Naive B cell (primary cell): ENCODE measurements at regions not wholly inside any gene's neighbourhood (a gene's known extent, or its start where the extent isn't known, plus 50 kb on each side); places are given as distances from the start of the nearest gene placed in this dataset.

ENCODE experiments used
- ATAC-seq, 2 donors: fragments of 150-1000 bp; cut with Tn5 transposase; 2 replicates each; pipeline ENCODE4 v1.10.0; 2021; ENCODE audit warnings: low read depth in 2 of 2, mild to moderate bottlenecking in 2 of 2, moderate library complexity in 2 of 2
- DNase-seq: peaks from one replicate; pipeline ENCODE4 v3.0.0; 2022
- H3K27ac Mint-ChIP-seq, 6 donors: one replicate each; pipeline ENCODE4 v1.8.0; 2020 to 2022; ENCODE audit warnings: mild to moderate bottlenecking in 6 of 6, mixed read lengths in 6 of 6, moderate library complexity in 5 of 6, inconsistent platforms in 2 of 6
- H3K27me3 Mint-ChIP-seq, 3 donors: one replicate each; pipeline ENCODE4 v1.8.0; 2021 to 2022; ENCODE audit warnings: mixed read lengths in 3 of 3, mild to moderate bottlenecking in 1 of 3
- H3K36me3 Mint-ChIP-seq, 2 donors: one replicate each; pipeline ENCODE4 v1.8.0; 2020 to 2022; ENCODE audit warnings: mixed read lengths in 2 of 2, inconsistent platforms in 1 of 2, mild to moderate bottlenecking in 1 of 2
- H3K4me1 Mint-ChIP-seq, 3 donors: one replicate each; pipeline ENCODE4 v1.8.0; 2020 to 2022; ENCODE audit warnings: mixed read lengths in 3 of 3, inconsistent platforms in 1 of 3, mild to moderate bottlenecking in 1 of 3, moderate library complexity in 1 of 3
- H3K4me3 Mint-ChIP-seq, 8 donors: one replicate each; pipeline ENCODE4 v1.8.0; 2020 to 2022; ENCODE audit warnings: mild to moderate bottlenecking in 8 of 8, mixed read lengths in 8 of 8, moderate library complexity in 8 of 8, inconsistent platforms in 2 of 8
- H3K9me3 Mint-ChIP-seq, 7 donors: one replicate each; pipeline ENCODE4 v1.8.0; 2020 to 2022; ENCODE audit warnings: mixed read lengths in 7 of 7, mild to moderate bottlenecking in 5 of 7, inconsistent platforms in 2 of 7, moderate library complexity in 1 of 7

DNA sequence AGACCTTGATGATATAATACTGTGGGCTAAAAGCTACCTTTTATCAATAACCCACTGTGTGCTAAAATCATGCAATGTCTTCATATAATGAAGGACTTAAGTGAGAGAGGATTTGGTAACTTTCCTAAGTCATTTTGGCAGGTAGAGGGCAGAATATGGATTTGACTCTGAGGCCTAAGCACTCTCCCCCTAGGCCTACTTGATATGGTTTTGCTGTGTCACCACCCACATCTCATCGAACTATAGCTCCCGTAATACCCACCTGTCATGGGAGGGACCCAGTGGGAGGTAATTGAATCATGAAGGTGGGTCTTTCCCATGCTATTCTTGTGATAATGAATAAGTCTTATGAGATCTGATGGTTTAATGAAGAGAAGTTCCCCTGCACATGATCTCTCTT lies 229.7 kb downstream of the GBA3 start:
- H3K9me3 Mint-ChIP-seq, result peaks cover 0 to 15% (median 7%) of the 10 kb centered on the region in 7 donors
- no peaks in the 10 kb centered on the region for H3K4me1 Mint-ChIP-seq
- H3K4me3 Mint-ChIP-seq, result no peak overlapping the region

DNA sequence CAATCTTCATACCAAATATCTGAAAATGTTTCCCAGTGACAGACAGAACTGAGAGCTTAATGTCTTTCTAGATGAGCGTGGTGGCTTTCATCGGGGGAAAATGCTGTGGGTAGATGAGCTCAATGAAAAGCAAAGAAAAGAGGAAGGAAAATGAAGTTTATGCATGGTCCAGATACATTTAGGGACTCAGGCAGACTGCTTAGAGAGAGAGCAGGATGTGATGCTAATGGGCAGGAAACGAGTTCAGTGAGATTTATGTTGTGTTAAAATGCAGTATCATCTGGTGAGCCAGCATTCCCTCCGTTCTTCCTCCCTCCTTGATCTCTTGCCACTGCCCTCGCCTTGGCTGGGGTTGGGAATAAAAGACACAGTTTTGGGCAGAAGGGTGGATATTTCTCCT lies 229.2 kb downstream of the GBA3 start:
- Mint-ChIP-seq H3K27me3 (no peaks in the 10 kb centered on the region), H3K27ac (no peak overlapping the region), H3K4me3 (no peak overlapping the region), H3K4me1 (no peaks in the 10 kb centered on the region), H3K36me3 (no peaks in the 10 kb centered on the region), H3K9me3 (peaks cover 0 to 15% (median 7%) of the 10 kb centered on the region in 7 donors)
- DNase-seq, result no peak
- no peak for ATAC-seq

More for the DNA sequence above, 229.7 kb downstream of the GBA3 start:
- Mint-ChIP-seq H3K36me3 (no peaks in the 10 kb centered on the region), H3K27ac (no peak overlapping the region), H3K27me3 (no peaks in the 10 kb centered on the region)
- DNase-seq, result no peak
- no peak for ATAC-seq

DNA sequence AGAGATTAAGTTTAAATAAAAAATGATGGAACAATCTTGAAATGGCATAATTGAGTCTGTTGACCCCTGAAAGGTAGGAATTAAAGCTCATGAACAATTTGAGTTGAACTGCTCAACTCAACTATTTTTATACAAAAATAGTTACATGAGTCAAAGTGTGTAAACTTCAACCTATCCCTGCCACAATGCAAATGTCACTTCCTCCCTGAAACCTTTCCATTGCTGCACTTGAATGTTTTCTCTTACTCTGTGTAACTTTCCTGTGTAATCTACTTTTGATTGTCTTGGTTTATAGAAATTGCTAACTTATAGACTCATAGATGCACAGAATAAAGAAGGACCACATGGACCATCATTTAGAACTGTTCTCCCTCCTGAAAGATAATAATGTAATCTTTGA lies 218.5 kb downstream of the GBA3 start:
- Mint-ChIP-seq H3K27ac (no peak overlapping the region), H3K36me3 (no peaks in the 10 kb centered on the region), H3K9me3 (peaks cover 0 to 10% (median 3%) of the 10 kb centered on the region in 7 donors), H3K4me1 (no peaks in the 10 kb centered on the region), H3K4me3 (no peak overlapping the region), H3K27me3 (no peaks in the 10 kb centered on the region)
- ATAC-seq, result no peak
- DNase-seq, result no peak

DNA sequence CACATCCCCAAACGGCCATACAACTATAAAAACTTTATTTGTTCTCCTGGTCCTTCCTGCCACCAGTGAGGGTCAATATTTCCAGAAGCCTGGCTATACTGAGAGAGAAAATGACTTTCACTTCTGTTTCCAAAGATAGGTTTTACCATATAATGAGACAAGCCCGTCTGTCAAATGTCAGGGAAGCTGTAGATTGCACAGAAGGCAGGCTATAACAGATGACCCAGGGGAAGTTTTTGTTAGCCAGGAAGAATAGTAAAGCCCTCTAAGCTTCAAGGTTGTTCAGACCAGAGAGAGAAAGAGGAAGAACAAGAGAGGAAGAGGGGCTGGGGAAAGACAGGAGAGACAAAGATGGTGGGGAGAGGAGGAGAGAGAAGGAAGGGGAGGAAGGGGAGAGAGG lies 217.5 kb downstream of the GBA3 start:
- H3K36me3 Mint-ChIP-seq, result no peaks in the 10 kb centered on the region

DNA sequence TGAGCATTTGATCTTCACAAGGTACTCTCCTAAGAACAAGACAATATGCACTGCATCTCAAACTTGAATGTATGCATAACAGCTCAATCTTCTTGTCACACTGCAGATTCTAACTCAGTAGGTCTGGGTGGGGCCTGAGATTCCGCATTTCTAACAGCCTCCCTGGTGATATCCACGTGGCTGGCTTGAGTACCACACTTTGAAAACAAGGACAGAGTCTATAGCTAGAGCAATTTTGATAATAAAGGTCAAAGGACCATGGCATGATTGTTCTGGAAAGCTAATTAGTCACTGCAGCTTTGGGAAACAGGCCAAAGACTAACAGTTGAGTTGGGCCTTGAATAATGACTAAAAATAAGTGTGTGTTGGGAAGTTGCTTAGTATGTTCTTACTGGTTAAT lies 213.3 kb downstream of the GBA3 start:
- H3K9me3 Mint-ChIP-seq, result peaks cover 0 to 14% (median 4%) of the 10 kb centered on the region in 7 donors
- H3K4me3 Mint-ChIP-seq, result no peak overlapping the region
- H3K4me1 Mint-ChIP-seq, result no peaks in the 10 kb centered on the region
- H3K27ac Mint-ChIP-seq, result no peak overlapping the region
- no peak for DNase-seq
- no peak for ATAC-seq
- H3K27me3 Mint-ChIP-seq, result no peaks in the 10 kb centered on the region
- H3K36me3 Mint-ChIP-seq, result no peaks in the 10 kb centered on the region

More for the DNA sequence above, 217.5 kb downstream of the GBA3 start:
- Mint-ChIP-seq H3K4me1 (no peaks in the 10 kb centered on the region), H3K4me3 (no peak overlapping the region), H3K27me3 (no peaks in the 10 kb centered on the region), H3K27ac (no peak overlapping the region), H3K9me3 (peaks cover 0 to 14% (median 4%) of the 10 kb centered on the region in 7 donors)
- DNase-seq, result no peak
- no peak for ATAC-seq

DNA sequence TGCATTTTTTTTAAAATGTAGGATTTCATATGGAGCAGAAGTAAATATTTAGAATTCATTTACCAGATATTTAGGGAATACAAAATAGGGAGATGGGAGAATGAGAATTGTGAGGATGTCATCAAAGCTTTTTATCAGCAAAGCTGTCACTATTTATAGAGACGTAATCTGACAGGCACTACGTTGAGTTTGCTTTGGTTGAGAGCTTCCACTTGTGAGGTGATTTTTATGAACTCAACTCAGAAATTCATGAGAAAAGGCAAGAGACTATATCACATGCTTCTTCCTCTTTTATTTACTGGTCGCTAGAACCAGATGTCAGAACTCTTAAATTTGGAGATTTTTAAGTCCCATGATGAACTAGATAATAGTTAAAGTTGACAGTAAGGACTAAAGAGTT lies 211.2 kb downstream of the GBA3 start:
- no peak for DNase-seq
- Mint-ChIP-seq H3K9me3 (peaks cover 0 to 6% (median 0%) of the 10 kb centered on the region in 7 donors), H3K27me3 (no peaks in the 10 kb centered on the region), H3K36me3 (no peaks in the 10 kb centered on the region), H3K4me1 (no peaks in the 10 kb centered on the region), H3K27ac (no peak overlapping the region), H3K4me3 (no peak overlapping the region)
- no peak for ATAC-seq

DNA sequence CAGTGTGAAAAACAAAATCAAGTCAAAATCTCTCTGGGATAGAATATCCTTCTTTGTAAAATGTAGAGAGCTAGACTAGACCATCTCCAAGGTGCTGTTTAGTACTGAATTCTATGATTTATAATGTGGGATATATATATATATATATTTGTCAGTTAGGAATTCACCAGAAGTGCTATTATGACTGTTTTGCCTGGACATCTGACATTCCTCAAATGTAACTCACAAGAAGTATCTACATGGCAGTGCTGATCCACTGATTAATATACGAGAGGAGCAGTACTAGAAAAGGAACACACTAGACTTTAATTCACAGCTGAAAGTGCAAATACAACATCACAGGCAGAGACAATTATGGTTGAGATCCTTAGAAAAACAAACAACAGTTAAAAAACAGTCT lies 208.9 kb downstream of the GBA3 start:
- no peaks in the 10 kb centered on the region for H3K4me1 Mint-ChIP-seq
- DNase-seq (no peak), ATAC-seq (no peak)

DNA sequence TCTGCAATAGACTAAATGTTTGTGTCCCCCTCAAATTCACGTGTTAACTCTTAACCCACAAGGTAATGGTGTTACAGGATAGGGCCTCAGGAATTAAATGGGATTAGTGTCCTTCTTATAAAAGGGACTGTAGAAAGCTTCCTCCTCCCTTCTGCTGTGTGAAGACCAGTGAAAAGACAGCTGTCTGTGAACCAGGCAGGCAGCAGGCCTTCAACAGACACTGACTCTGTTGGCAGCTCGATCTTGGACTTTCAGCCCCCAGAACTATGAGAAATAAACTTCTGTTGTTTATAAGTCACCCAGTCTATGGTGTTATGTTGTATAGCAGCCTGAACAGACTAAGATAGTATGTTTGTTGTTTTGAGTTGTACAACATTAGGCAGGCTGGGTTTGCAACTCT lies 208.1 kb downstream of the GBA3 start:
- peaks cover 0 to 7% (median 6%) of the 10 kb centered on the region in 3 donors for H3K27me3 Mint-ChIP-seq
- H3K4me3 Mint-ChIP-seq, result no peak overlapping the region
- DNase-seq, result no peak
- no peaks in the 10 kb centered on the region for H3K4me1 Mint-ChIP-seq
- no peaks in the 10 kb centered on the region for H3K9me3 Mint-ChIP-seq
- H3K36me3 Mint-ChIP-seq, result no peaks in the 10 kb centered on the region
- no peak for ATAC-seq
- H3K27ac Mint-ChIP-seq, result no peak overlapping the region

More for the DNA sequence above, 208.9 kb downstream of the GBA3 start:
- Mint-ChIP-seq H3K36me3 (no peaks in the 10 kb centered on the region), H3K27ac (no peak overlapping the region), H3K27me3 (peaks cover 0 to 7% (median 6%) of the 10 kb centered on the region in 3 donors), H3K9me3 (peaks cover 0 to 6% (median 0%) of the 10 kb centered on the region in 7 donors), H3K4me3 (no peak overlapping the region)

DNA sequence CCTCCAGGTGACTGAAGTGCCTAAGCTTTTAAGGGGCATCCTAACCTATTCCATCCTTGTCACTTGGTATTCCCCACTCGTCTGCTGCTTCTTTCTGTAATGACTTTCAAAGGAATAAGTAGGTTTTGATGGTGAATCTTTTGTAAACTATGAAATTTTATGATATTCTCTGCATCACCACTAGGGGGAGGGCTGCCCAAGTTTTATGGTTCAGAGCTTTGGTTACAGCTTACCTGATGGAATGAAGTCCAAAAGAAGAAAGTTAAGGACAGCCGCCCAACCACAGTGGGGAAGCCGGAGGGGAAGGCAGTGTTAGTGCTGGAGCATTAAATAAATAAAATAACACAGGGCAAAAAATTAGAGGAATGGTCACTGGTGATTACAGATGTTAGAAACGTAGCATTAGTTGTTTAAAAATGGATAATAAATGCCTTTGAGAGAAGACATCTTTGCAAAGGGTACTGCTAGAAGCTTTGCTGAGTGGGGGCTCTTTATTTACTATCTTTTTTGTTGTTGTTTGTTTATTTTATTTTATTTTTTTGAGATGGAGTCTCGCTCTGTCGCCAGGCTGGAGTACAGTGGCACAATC lies 204.9 kb downstream of the GBA3 start:
- Mint-ChIP-seq H3K27ac (no peak overlapping the region), H3K27me3 (peaks cover 0 to 11% (median 7%) of the 10 kb centered on the region in 3 donors), H3K4me1 (no peaks in the 10 kb centered on the region), H3K4me3 (no peak overlapping the region), H3K36me3 (no peaks in the 10 kb centered on the region), H3K9me3 (no peaks in the 10 kb centered on the region)
- peak; percentile 2 for DNase-seq
- no peak for ATAC-seq

DNA sequence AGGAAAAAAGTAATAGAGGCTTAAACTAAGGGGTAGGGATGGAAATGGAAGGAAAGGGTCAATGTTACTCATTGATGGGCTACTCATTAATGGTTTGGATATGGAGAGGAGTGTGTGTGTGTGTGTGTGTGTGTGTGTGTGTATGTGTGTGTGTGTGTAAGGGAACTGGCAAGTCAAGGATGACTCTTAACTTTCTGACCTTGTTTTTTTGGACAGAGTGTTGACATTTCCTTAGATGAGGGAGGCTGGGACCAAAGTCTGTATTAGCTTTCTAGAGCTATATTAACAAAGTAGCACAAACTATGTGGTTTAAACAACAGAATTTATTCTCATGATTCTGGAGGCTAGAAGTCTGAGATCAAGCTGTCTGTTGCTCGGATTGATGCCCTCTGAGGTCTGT lies 202.7 kb downstream of the GBA3 start:
- Mint-ChIP-seq H3K27ac (no peak overlapping the region), H3K9me3 (peaks cover 0 to 5% (median 0%) of the 10 kb centered on the region in 7 donors), H3K4me3 (no peak overlapping the region), H3K27me3 (peaks cover 0 to 11% (median 7%) of the 10 kb centered on the region in 3 donors), H3K4me1 (no peaks in the 10 kb centered on the region), H3K36me3 (no peaks in the 10 kb centered on the region)
- DNase-seq, result no peak
- ATAC-seq, result no peak

DNA sequence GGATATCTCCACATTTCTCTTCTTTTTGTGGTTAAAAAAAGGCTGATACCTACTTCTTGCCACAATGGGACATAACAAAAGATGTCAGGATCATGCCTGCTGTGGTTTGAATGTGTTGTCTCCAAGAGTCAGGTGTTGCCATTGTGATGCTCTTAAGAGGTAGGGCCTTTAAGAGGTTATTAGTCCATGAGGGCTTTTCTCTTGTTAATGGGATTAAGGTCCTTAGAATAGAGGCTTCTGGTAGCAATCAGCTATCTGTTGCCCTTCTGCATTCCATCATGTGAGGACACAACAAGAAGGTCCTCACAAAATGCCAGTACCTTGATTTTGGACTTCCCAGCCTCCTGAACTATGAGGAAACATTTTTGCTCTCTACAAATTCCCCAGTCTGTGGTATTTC lies 191.4 kb downstream of the GBA3 start:
- no peak for DNase-seq
- Mint-ChIP-seq H3K4me3 (no peak overlapping the region), H3K27me3 (no peaks in the 10 kb centered on the region), H3K9me3 (peaks cover 0 to 8% (median 2%) of the 10 kb centered on the region in 7 donors), H3K36me3 (no peaks in the 10 kb centered on the region), H3K4me1 (no peaks in the 10 kb centered on the region), H3K27ac (no peak overlapping the region)
- no peak for ATAC-seq

DNA sequence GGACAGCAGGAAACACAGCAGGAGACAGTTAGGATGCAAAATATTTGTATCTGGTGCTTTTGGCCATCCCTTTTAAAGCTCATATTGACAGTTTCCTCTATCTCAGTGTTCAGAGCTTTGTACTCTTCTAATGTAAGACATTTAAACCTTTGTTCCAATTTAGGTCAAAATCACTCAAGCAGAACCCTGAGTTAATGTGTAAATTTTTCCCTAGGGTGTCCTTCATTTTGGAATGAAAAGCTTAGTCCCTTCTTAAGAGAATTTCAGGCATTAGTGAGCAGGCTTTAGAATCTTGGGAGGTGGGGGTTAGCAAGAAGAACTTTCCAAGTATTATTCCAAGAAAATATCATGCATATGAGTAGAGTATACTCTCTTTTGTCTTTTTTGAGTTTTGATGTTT lies 188.7 kb downstream of the GBA3 start:
- Mint-ChIP-seq H3K36me3 (no peaks in the 10 kb centered on the region), H3K9me3 (peaks cover 0 to 5% (median 2%) of the 10 kb centered on the region in 7 donors), H3K27ac (no peak overlapping the region), H3K4me3 (no peak overlapping the region), H3K4me1 (no peaks in the 10 kb centered on the region), H3K27me3 (no peaks in the 10 kb centered on the region)
- ATAC-seq (no peak), DNase-seq (no peak)

DNA sequence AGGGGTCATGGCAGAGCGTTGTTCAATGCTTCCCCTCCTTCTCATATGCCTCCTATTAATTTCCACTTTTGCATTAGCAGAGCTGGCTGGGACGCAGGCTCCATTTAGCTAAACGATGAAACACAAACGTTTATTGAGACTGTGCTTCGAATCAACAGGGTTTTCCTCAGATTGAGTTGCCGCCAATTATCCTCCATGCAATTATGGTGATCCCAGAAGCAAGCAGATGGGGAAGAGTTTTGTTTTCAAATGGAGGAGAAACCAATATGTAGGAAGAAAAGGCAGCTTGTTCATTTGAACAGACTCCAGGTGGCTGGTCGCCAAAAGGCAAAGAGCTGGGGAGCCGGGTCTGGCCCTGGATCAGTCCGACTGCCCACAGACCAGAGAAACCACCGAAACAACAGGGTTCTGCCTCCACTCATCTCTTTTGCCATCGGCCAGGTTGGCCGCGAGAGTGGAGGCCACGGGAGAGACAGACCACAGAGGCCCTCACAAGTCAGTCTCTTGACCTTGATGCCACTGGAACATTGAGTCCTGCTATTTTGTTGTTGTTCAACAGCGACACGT lies 184.8 kb downstream of the GBA3 start:
- H3K27me3 Mint-ChIP-seq, result no peaks in the 10 kb centered on the region
- ATAC-seq (no peak), DNase-seq (no peak)
- peaks cover 0 to 10% (median 3%) of the 10 kb centered on the region in 7 donors for H3K9me3 Mint-ChIP-seq
- H3K4me3 Mint-ChIP-seq, result no peak overlapping the region
- H3K27ac Mint-ChIP-seq, result no peak overlapping the region
- H3K36me3 Mint-ChIP-seq, result no peaks in the 10 kb centered on the region
- H3K4me1 Mint-ChIP-seq, result no peaks in the 10 kb centered on the region

DNA sequence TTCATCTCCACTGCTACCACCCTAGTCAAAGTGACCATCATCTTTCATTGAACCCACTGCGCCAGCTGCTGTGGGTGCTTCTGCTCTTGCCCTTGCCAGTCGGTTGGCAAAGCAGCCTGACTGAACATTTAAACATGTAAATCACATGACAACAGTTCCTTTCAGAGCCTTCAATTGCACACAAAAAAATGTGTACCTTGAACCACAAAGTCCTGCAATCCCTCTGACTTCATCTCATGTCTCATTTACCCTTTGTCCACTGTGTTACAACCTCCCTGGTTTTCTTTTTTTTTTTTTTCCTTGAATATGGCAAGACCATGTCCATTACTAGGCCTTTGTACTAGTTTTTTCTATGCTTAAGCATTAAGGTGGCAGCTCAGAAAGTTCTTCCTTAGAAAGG lies 183.5 kb downstream of the GBA3 start:
- no peaks in the 10 kb centered on the region for H3K4me1 Mint-ChIP-seq
- H3K36me3 Mint-ChIP-seq, result no peaks in the 10 kb centered on the region
- H3K4me3 Mint-ChIP-seq, result no peak overlapping the region
- H3K27ac Mint-ChIP-seq, result peak overlapping the region in 1 of 6 donors; percentile 76
- H3K9me3 Mint-ChIP-seq, result peaks cover 0 to 7% (median 2%) of the 10 kb centered on the region in 7 donors
- ATAC-seq (no peak), DNase-seq (no peak)
- no peaks in the 10 kb centered on the region for H3K27me3 Mint-ChIP-seq
